Parathyroid adenoma (tissue), 2 donors: ENCODE measurements at regions not wholly inside any gene's neighbourhood (a gene's known extent, or its start where the extent isn't known, plus 50 kb on each side); places are given as distances from the start of the nearest gene placed in this dataset.

Experiments used
- H2AFZ ChIP-seq: fragments of 300-600 bp; sonication (generic); one replicate; pipeline ENCODE4 v1.7.0; 2017; ENCODE audit warnings: antibody characterized with exemption, mild to moderate bottlenecking
- H3K27ac ChIP-seq: fragments of 300-600 bp; sonication (generic); one replicate; pipeline ENCODE4 v1.7.0; 2017
- H3K27me3 ChIP-seq: fragments of 300-600 bp; sonication (generic); one replicate; pipeline ENCODE4 v1.7.0; 2017; ENCODE audit warnings: low read length; ENCODE audit not compliant: control insufficient read depth, insufficient read depth
- H3K36me3 ChIP-seq: fragments of 300-600 bp; sonication (generic); one replicate; pipeline ENCODE4 v1.7.0; 2017; ENCODE audit warnings: low read length; ENCODE audit not compliant: control insufficient read depth, insufficient read depth
- H3K4me1 ChIP-seq: fragments of 300-600 bp; sonication (generic); one replicate; pipeline ENCODE4 v1.7.0; 2017; ENCODE audit warnings: control low read depth
- H3K4me2 ChIP-seq: fragments of 300-600 bp; sonication (generic); one replicate; pipeline ENCODE4 v1.7.0; 2017; ENCODE audit warnings: low read length
- H3K4me3 ChIP-seq: fragments of 300-600 bp; sonication (generic); one replicate; pipeline ENCODE4 v1.7.0; 2017; ENCODE audit warnings: low read depth, low read length
- H3K79me2 ChIP-seq: fragments of 300-600 bp; sonication (generic); one replicate; pipeline ENCODE4 v1.7.0; 2017; ENCODE audit warnings: control low read depth
- H3K9ac ChIP-seq: fragments of 300-600 bp; sonication (generic); one replicate; pipeline ENCODE4 v1.7.0; 2017; ENCODE audit warnings: mild to moderate bottlenecking
- H3K9me3 ChIP-seq: fragments of 300-600 bp; sonication (generic); one replicate; pipeline ENCODE4 v1.7.0; 2017; ENCODE audit warnings: low read length; ENCODE audit not compliant: control insufficient read depth
- CTCF ChIP-seq: fragments of 300-600 bp; sonication (generic); IDR thresholded peaks from one replicate; pipeline ENCODE4 v1.7.0; 2017; ENCODE audit warnings: antibody characterized with exemption, mild to moderate bottlenecking
- donor health status: primary hyperparathyroidism.

- H3K4me2 ChIP-seq, result no peak overlapping the region
- H3K27ac ChIP-seq, result no peak overlapping the region
- no peaks in the 10 kb centered on the region for H3K36me3 ChIP-seq
- H3K4me3 ChIP-seq, result no peak overlapping the region
- no peaks in the 10 kb centered on the region for H3K27me3 ChIP-seq
- no peaks in the 10 kb centered on the region for H3K9me3 ChIP-seq
- no peaks in the 10 kb centered on the region for H3K79me2 ChIP-seq
- no peak overlapping the region for H3K9ac ChIP-seq
- H2AFZ ChIP-seq, result no peak overlapping the region
- TF ChIP-seq CTCF, result no peak
- peaks cover 2% of the 10 kb centered on the region for H3K4me1 ChIP-seq
These were observed 236.0 kb upstream of the ZNF717 start for GRCh38 chr3:76021376-76021775.

- H3K4me3 ChIP-seq, result no peak overlapping the region
- no peaks in the 10 kb centered on the region for H3K36me3 ChIP-seq
- H3K27me3 ChIP-seq, result no peaks in the 10 kb centered on the region
- H3K79me2 ChIP-seq, result peaks cover 2% of the 10 kb centered on the region
- no peak overlapping the region for H2AFZ ChIP-seq
- H3K9ac ChIP-seq, result no peak overlapping the region
- peaks cover 2% of the 10 kb centered on the region for H3K4me1 ChIP-seq
- H3K9me3 ChIP-seq, result no peaks in the 10 kb centered on the region
- TF ChIP-seq CTCF, result peak; percentile 40
- no peak overlapping the region for H3K4me2 ChIP-seq
- H3K27ac ChIP-seq, result no peak overlapping the region
These were observed 239.3 kb upstream of the ZNF717 start for GRCh38 chr3:76024640-76025039.

GRCh38 chr3:76025561-76025960, 240.2 kb upstream of the ZNF717 start:
- Histone ChIP-seq H3K79me2 (peaks cover 2% of the 10 kb centered on the region), H3K4me1 (peaks cover 2% of the 10 kb centered on the region), H3K4me3 (no peak overlapping the region), H3K9me3 (no peaks in the 10 kb centered on the region), H3K9ac (no peak overlapping the region), H3K36me3 (no peaks in the 10 kb centered on the region), H3K4me2 (no peak overlapping the region), H3K27me3 (no peaks in the 10 kb centered on the region), H3K27ac (no peak overlapping the region), H2AFZ (no peak overlapping the region)
- no peak for TF ChIP-seq CTCF

GRCh38 chr3:76026379-76026778, 241.0 kb upstream of the ZNF717 start:
- no peak for TF ChIP-seq CTCF
- Histone ChIP-seq H3K4me3 (no peak overlapping the region), H3K27me3 (no peaks in the 10 kb centered on the region), H3K79me2 (peaks cover 2% of the 10 kb centered on the region), H3K36me3 (no peaks in the 10 kb centered on the region), H3K9ac (no peak overlapping the region), H2AFZ (no peak overlapping the region), H3K4me2 (no peak overlapping the region), H3K27ac (no peak overlapping the region), H3K4me1 (peaks cover 2% of the 10 kb centered on the region), H3K9me3 (no peaks in the 10 kb centered on the region)

GRCh38 chr3:76028774-76029173, 243.4 kb upstream of the ZNF717 start:
- Histone ChIP-seq H3K9ac (no peak overlapping the region), H3K36me3 (no peaks in the 10 kb centered on the region)

More at GRCh38 chr3:76028774-76029173, 243.4 kb upstream of the ZNF717 start:
- peaks cover 2% of the 10 kb centered on the region for H3K79me2 ChIP-seq
- no peak for TF ChIP-seq CTCF
- no peak overlapping the region for H3K27ac ChIP-seq
- H3K27me3 ChIP-seq, result no peaks in the 10 kb centered on the region
- no peak overlapping the region for H2AFZ ChIP-seq
- no peak overlapping the region for H3K4me3 ChIP-seq
- H3K4me1 ChIP-seq, result peaks cover 2% of the 10 kb centered on the region
- H3K4me2 ChIP-seq, result no peak overlapping the region
- H3K9me3 ChIP-seq, result no peaks in the 10 kb centered on the region
